Erythroblast (primary cell): ENCODE measurements at regions not wholly inside any gene's neighbourhood (a gene's known extent, or its start where the extent isn't known, plus 50 kb on each side); places are given as distances from the start of the nearest gene placed in this dataset.

Source experiments
- GATA1 ChIP-seq: IDR thresholded peaks from 2 replicates; pipeline ENCODE4 v1.6.1; 2011; ENCODE audit warnings: low read depth, mild to moderate bottlenecking, control low read depth, low read length, moderate library complexity
- POLR2A ChIP-seq: IDR thresholded peaks from 2 replicates; pipeline ENCODE4 v1.6.1; 2011; ENCODE audit warnings: mild to moderate bottlenecking, low read length

GRCh38 chr10:3622427-3622826 lies 162.6 kb downstream of the KLF6 start:
- TF ChIP-seq POLR2A: no peak
- no peak for TF ChIP-seq GATA1
